Peyer's patch (tissue), 4 donors: ENCODE measurements at regions not wholly inside any gene's neighbourhood (a gene's known extent, or its start where the extent isn't known, plus 50 kb on each side); places are given as distances from the start of the nearest gene placed in this dataset.

ENCODE experiments used
- POLR2A ChIP-seq, 2 donors: fragments of 450-650 bp; IDR thresholded peaks; one replicate each; pipeline ENCODE4 v1.5.1; 2017; ENCODE audit warnings: antibody characterized with exemption in 2 of 2, mild to moderate bottlenecking in 2 of 2, moderate library complexity in 2 of 2
- TF ChIP-seq, protein P1 (sequence below), 6 experiments: fragments of 450-650 bp in 4 of 6; fragments of 200-600 bp in 2 of 6; sonication (generic) in 1 of 6; IDR thresholded peaks; one replicate each; pipeline ENCODE4 v1.5.1; 2017 to 2019; ENCODE audit warnings: antibody characterized with exemption in 6 of 6, mild to moderate bottlenecking in 3 of 6, moderate library complexity in 1 of 6

DNA sequence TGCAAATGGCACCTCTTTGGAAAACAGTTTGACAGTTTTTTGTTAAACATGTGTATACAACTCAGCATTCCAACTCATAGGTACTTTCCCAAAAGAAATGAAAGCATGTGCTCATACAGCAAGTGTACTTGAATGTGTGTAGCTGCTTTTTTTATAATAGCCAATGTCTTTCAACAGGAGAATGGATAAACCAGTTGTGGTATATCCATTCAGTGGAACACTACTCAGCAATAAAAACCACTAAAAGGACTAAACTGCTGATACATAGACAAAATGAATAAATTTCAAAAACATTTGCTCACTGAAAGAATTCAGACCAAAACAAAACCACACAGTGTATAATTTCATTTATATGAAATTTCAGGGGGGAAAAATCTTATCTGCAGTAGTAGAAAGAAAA, 267.3 kb downstream of the NR2F1-AS1 start:
- no peak for TF ChIP-seq POLR2A (IDR thresholded peaks at IDR 0.05)
- TF ChIP-seq, protein P1, sequence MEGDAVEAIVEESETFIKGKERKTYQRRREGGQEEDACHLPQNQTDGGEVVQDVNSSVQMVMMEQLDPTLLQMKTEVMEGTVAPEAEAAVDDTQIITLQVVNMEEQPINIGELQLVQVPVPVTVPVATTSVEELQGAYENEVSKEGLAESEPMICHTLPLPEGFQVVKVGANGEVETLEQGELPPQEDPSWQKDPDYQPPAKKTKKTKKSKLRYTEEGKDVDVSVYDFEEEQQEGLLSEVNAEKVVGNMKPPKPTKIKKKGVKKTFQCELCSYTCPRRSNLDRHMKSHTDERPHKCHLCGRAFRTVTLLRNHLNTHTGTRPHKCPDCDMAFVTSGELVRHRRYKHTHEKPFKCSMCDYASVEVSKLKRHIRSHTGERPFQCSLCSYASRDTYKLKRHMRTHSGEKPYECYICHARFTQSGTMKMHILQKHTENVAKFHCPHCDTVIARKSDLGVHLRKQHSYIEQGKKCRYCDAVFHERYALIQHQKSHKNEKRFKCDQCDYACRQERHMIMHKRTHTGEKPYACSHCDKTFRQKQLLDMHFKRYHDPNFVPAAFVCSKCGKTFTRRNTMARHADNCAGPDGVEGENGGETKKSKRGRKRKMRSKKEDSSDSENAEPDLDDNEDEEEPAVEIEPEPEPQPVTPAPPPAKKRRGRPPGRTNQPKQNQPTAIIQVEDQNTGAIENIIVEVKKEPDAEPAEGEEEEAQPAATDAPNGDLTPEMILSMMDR (IDR thresholded peaks at IDR 0.05), result no peak
